ENCODE measurements at regions not wholly inside any gene's neighbourhood (a gene's known extent, or its start where the extent isn't known, plus 50 kb on each side); places are given as distances from the start of the nearest gene placed in this dataset.

DNA sequence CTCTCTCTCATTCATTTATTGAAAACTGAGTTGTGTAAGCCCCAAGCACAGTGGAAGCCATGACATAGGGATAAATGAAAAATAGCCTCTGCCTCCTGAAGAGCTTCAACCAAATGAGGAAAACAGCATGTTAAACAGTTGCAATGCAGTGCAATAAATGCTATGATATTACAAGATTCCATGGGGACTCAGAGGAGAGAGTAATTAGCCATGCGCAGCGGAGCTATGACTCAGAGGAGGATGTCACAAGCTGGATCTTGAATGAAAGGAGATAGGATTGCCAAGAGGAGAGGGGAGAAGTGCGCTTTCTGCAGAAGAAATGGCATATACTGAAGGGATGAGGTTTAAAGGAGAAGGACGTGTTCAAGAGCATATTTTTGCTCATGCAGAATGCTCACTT is 231.3 kb upstream of the PLXNA2 start:
- TF ChIP-seq, protein P1, sequence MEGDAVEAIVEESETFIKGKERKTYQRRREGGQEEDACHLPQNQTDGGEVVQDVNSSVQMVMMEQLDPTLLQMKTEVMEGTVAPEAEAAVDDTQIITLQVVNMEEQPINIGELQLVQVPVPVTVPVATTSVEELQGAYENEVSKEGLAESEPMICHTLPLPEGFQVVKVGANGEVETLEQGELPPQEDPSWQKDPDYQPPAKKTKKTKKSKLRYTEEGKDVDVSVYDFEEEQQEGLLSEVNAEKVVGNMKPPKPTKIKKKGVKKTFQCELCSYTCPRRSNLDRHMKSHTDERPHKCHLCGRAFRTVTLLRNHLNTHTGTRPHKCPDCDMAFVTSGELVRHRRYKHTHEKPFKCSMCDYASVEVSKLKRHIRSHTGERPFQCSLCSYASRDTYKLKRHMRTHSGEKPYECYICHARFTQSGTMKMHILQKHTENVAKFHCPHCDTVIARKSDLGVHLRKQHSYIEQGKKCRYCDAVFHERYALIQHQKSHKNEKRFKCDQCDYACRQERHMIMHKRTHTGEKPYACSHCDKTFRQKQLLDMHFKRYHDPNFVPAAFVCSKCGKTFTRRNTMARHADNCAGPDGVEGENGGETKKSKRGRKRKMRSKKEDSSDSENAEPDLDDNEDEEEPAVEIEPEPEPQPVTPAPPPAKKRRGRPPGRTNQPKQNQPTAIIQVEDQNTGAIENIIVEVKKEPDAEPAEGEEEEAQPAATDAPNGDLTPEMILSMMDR (IDR thresholded peaks at IDR 0.05; ENCODE audit: low read length), result no peak
- no peak for TF ChIP-seq EZH2 (optimal IDR thresholded peaks at IDR 0.05; ENCODE audit: low read depth, low read length)

All from MM.1S (cell line).